ENCODE measurements at regions not wholly inside any gene's neighbourhood (a gene's known extent, or its start where the extent isn't known, plus 50 kb on each side); places are given as distances from the start of the nearest gene placed in this dataset.

DNA sequence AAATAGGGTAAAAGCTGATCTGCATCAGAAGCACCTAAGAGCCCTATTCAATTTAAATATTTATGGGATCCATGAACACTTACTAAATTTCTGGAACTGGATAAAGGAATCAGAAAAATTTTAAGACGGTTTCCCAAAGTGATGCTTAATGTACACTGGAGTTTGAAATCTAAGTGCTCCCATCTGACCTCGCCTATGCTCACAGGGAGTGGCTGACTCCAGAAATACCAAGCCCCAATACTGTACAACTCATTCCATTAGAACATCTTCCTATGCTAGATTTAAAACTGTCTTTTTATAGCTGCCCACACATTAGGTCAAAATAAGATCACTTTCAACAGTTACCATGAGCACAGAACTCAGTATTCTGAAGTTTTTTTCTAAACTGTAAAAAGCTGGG, 1214.6 kb downstream of the CDH11 start:
- Histone ChIP-seq H3K27ac (ENCODE audit: low read length) (no peak overlapping the region), H3K36me3 (ENCODE audit: control insufficient read depth, insufficient read depth, low read length) (no peaks in the 10 kb centered on the region), H3K27me3 (ENCODE audit: control insufficient read depth, insufficient read depth, low read length) (no peaks in the 10 kb centered on the region), H3K4me1 (ENCODE audit: control insufficient read depth, insufficient read depth, low read length) (no peaks in the 10 kb centered on the region), H3K9me3 (ENCODE audit: control insufficient read depth, insufficient read depth, low read length) (no peaks in the 10 kb centered on the region), H3K4me3 (ENCODE audit: low read length) (no peak overlapping the region)
- intact Hi-C loops (cut with micrococcal nuclease), result no loop called here
- Mint-ChIP-seq H3K27ac (no peak overlapping the region), H3K36me3 (peaks cover 10% of the 10 kb centered on the region), H3K4me1 (no peaks in the 10 kb centered on the region), H3K9me3 (peaks cover 18% of the 10 kb centered on the region in 2 donors), H3K27me3 (ENCODE audit: low read depth in 2 of 2) (no peaks in the 10 kb centered on the region), H3K4me3 (no peak overlapping the region)
- no peak for DNase-seq
- 80% methylated on average over 2 of the region's 2 CpGs for WGBS (ENCODE audit: insufficient coverage)
- TF ChIP-seq, protein P1, sequence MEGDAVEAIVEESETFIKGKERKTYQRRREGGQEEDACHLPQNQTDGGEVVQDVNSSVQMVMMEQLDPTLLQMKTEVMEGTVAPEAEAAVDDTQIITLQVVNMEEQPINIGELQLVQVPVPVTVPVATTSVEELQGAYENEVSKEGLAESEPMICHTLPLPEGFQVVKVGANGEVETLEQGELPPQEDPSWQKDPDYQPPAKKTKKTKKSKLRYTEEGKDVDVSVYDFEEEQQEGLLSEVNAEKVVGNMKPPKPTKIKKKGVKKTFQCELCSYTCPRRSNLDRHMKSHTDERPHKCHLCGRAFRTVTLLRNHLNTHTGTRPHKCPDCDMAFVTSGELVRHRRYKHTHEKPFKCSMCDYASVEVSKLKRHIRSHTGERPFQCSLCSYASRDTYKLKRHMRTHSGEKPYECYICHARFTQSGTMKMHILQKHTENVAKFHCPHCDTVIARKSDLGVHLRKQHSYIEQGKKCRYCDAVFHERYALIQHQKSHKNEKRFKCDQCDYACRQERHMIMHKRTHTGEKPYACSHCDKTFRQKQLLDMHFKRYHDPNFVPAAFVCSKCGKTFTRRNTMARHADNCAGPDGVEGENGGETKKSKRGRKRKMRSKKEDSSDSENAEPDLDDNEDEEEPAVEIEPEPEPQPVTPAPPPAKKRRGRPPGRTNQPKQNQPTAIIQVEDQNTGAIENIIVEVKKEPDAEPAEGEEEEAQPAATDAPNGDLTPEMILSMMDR (IDR thresholded peaks at IDR 0.05), result no peak
- no peak for ATAC-seq

DNA sequence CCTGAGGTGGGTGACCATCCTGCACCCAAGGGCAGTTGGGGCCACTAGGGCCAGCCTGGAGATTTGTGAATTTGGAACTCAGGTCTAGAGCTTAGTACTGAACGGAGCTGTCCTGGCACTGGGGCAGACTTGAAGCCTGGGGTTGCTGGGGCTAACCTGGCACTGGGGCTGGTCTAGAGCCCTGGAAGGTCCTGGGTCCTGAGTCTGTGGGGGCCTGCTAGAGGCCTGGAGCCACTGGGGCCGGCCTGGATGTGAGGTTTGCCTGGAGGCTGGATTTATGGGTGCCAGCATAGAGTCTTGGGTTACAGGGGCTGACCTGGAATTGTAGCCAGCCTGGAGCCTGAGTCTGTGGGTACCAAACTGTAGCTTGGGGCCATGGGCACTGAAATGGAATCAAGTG, 1216.9 kb downstream of the CDH11 start:
- no peak overlapping the region for H3K4me3 Mint-ChIP-seq
- Histone ChIP-seq H3K4me3 (ENCODE audit: low read length) (no peak overlapping the region), H3K9me3 (ENCODE audit: control insufficient read depth, insufficient read depth, low read length) (no peaks in the 10 kb centered on the region), H3K4me1 (ENCODE audit: control insufficient read depth, insufficient read depth, low read length) (no peaks in the 10 kb centered on the region), H3K27me3 (ENCODE audit: control insufficient read depth, insufficient read depth, low read length) (no peaks in the 10 kb centered on the region), H3K36me3 (ENCODE audit: control insufficient read depth, insufficient read depth, low read length) (no peaks in the 10 kb centered on the region), H3K27ac (ENCODE audit: low read length) (no peak overlapping the region)
- peaks cover 9% of the 10 kb centered on the region for H3K36me3 Mint-ChIP-seq
- no peak overlapping the region for H3K27ac Mint-ChIP-seq
- H3K4me1 Mint-ChIP-seq, result no peaks in the 10 kb centered on the region
- 68% methylated on average over 2 of the region's 2 CpGs for WGBS (ENCODE audit: insufficient coverage)
- DNase-seq (no peak), ATAC-seq (no peak)
- peaks cover 17 to 23% of the 10 kb centered on the region in 2 donors for H3K9me3 Mint-ChIP-seq
- TF ChIP-seq, protein P1 (IDR thresholded peaks at IDR 0.05), result no peak
- H3K27me3 Mint-ChIP-seq (ENCODE audit: low read depth in 2 of 2), result no peaks in the 10 kb centered on the region
- intact Hi-C loops (cut with micrococcal nuclease), result no loop called here

DNA sequence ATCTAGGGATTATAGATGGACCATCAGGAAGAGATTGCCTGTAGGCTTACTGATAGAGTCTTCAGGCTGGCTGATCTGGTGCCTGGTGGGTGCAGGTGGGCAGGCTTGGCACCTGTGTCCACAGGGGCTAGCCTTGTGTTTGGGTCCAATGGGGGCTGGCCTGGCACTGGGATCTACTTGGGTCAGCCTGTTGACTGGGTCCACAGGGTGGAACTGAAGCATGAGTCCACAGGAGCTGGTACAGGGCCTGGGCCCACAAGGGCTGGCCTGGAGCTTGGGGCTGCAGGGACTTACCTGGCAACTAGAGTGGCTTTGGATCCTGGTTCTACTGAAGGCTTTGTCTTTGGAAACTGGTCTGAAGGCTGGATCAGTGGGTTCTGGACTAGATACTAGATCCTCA, 1217.7 kb downstream of the CDH11 start:
- Histone ChIP-seq H3K4me1 (ENCODE audit: control insufficient read depth, insufficient read depth, low read length) (no peaks in the 10 kb centered on the region), H3K36me3 (ENCODE audit: control insufficient read depth, insufficient read depth, low read length) (no peaks in the 10 kb centered on the region), H3K27ac (ENCODE audit: low read length) (no peak overlapping the region), H3K9me3 (ENCODE audit: control insufficient read depth, insufficient read depth, low read length) (no peaks in the 10 kb centered on the region), H3K27me3 (ENCODE audit: control insufficient read depth, insufficient read depth, low read length) (no peaks in the 10 kb centered on the region), H3K4me3 (ENCODE audit: low read length) (no peak overlapping the region)
- Mint-ChIP-seq H3K4me3 (no peak overlapping the region), H3K9me3 (peaks cover 17 to 23% of the 10 kb centered on the region in 2 donors), H3K4me1 (no peaks in the 10 kb centered on the region), H3K27ac (no peak overlapping the region), H3K36me3 (peaks cover 9% of the 10 kb centered on the region), H3K27me3 (ENCODE audit: low read depth in 2 of 2) (no peaks in the 10 kb centered on the region)
- intact Hi-C loops (cut with micrococcal nuclease), result no loop called here
- TF ChIP-seq, protein P1 (IDR thresholded peaks at IDR 0.05), result no peak
- ATAC-seq (no peak), DNase-seq (no peak)

DNA sequence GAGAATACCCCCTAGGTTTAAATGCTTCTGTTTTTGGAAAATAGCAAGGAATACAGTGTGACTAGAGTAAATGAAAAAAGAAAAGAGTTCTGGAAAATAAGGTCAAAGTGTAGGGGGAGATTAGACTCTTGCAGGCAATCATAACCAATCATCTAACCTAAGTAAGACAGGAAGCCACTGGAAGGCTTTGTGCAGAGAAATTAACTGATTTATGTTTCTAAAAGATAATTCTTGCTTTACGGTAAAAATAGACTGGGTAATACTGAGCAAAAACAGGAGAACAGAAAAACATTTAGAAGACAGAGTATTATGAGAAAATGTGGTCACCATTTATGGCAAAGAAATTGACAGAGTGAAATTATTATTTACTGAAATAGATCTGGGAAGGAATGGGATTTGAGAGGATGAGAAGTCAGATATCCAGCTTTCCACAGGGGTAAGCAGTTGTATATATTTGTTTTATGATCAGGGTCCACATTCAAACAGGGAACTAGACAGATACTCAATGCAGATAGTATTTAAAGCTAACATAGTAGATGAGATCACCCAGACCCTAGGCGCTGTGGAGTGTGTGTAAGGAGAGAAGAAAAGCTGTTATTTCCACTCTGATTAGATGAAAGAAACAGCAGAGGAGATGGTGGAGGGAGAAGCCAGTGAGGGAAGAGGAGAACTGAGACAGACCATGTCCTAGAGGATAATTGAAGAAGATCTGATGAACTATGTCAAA, 1225.3 kb downstream of the CDH11 start:
- WGBS (ENCODE audit: insufficient coverage), result 78% methylated on average over 2 of the region's 2 CpGs
- Histone ChIP-seq H3K36me3 (ENCODE audit: control insufficient read depth, insufficient read depth, low read length) (no peaks in the 10 kb centered on the region), H3K4me1 (ENCODE audit: control insufficient read depth, insufficient read depth, low read length) (no peaks in the 10 kb centered on the region), H3K4me3 (ENCODE audit: low read length) (no peak overlapping the region), H3K27me3 (ENCODE audit: control insufficient read depth, insufficient read depth, low read length) (no peaks in the 10 kb centered on the region), H3K27ac (ENCODE audit: low read length) (no peak overlapping the region), H3K9me3 (ENCODE audit: control insufficient read depth, insufficient read depth, low read length) (no peaks in the 10 kb centered on the region)
- ATAC-seq (no peak), DNase-seq (no peak)
- Mint-ChIP-seq H3K4me1 (no peaks in the 10 kb centered on the region), H3K27ac (no peak overlapping the region), H3K9me3 (peaks cover 3 to 5% of the 10 kb centered on the region in 2 donors), H3K36me3 (no peaks in the 10 kb centered on the region), H3K27me3 (ENCODE audit: low read depth in 2 of 2) (no peaks in the 10 kb centered on the region), H3K4me3 (no peak overlapping the region)
- TF ChIP-seq, protein P1 (IDR thresholded peaks at IDR 0.05), result no peak
- intact Hi-C loops (cut with micrococcal nuclease), result no loop called here

Data from natural killer cell (primary cell).